IPS DF 19.7 (cell line): ENCODE measurements at regions not wholly inside any gene's neighbourhood (a gene's known extent, or its start where the extent isn't known, plus 50 kb on each side); places are given as distances from the start of the nearest gene placed in this dataset.

Experiments
- DNase-seq: peaks from one replicate; pipeline ENCODE4 v3.0.0-alpha.2; 2013; ENCODE audit warnings: low read depth, low spot score

DNA sequence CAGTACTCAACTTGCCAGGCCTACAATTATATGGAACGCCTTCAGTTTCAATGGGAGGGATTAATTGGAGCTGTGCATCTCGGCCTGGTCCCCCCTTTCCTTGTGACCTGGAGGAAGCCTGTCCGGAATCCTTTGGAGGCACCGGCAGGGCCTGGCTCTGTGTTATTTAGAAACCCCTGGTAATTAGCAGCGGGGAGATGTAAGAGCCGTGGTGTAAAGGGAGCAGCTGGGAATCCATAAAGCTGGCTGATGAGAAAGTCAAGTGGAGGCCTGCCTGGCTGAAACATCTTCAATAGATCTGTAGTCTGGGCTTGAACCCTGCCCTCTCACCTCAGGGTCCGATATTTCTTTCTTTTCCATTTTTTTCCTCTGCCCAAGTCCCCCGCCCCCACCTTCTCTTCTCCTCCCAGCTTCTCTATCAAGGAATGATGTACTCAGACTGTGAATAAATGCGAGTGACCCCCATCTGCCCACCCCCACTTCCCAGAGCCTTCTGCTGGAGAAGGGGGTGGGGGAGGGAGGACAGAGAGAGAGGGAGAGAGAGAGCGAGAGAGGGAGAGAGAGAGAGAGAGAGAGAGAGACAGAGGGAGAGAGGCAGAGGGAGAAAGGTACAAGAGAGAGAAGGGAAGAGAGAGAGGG is 495.5 kb upstream of the ZFHX3 start:
- no peak for DNase-seq

DNA sequence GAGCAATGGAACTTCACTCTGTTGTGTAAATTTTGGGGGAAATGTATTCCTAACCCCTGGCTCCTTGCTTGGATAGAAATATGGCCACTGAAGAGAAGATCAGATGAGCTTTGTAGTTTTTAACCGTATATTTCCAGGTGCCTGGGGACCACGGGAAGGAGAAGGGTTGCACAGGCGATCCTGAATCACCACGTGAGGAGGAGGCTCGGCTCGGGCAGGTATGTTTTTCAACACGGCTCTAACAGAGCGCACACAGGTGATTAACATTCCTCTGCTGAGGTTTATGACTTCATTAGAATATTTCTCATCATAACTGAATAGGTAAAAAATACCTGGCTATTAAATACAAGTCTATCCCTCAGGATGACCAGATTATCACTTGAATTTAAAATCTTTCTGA is 495.0 kb upstream of the ZFHX3 start:
- no peak for DNase-seq

DNA sequence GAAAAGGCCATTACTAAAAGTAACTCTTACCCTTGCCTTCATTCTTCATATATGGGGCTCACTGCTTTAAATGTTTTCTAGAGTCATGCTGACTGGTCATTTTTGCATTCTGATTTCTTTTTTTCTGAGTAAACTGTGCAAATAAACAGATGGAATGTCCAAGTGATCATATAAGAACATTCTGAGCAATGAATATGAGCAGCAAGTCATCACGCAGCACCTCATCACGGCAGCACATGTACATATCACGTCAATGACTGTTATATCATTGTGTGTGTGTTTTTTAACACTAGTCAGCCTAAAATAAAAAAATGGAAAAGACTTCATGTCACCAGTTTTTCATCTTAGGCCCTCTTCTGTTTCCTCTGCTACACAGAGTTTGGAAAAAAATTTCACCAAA is 490.0 kb upstream of the ZFHX3 start:
- no peak for DNase-seq

DNA sequence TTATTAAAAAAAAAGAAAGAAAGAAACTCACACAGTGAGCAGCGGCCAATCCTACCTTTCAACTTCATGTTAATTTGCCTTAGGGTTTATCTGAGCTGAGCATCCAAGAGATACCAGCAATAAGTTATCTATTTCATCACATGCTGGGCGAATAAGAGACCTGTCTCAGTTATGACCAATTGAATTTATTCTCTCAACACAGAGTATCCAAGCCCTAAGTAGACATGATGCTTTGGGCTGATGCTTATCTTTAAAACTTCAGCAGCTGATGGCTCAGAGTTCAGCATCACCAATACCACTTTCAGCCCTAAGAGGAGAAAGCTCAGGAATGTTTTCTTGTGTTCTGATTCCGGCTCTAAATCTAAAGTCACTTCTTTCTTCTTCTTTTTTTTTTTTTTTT is 489.0 kb upstream of the ZFHX3 start:
- no peak for DNase-seq

DNA sequence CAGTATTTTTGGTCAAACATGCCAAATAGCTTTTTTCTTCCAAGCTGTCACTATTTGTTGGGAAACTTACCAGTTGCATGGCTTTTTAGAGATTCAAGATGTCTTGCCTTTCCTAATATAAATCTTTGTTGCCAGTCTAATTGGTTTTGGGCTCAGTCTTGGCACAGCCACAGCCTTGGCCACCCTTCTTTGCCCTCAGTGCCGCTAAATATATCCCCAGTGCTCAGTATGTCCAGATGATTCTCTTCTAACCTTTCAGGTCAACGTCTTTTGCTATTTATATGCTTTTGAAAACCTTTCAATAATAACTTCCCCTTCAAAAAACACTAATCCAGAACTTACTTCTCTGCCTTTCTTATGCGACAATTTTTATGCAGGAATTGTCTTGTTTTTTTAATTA is 483.1 kb upstream of the ZFHX3 start:
- no peak for DNase-seq

- no peak for DNase-seq
These were observed 482.6 kb upstream of the ZFHX3 start for GRCh38 chr16:73530529-73530928.

DNA sequence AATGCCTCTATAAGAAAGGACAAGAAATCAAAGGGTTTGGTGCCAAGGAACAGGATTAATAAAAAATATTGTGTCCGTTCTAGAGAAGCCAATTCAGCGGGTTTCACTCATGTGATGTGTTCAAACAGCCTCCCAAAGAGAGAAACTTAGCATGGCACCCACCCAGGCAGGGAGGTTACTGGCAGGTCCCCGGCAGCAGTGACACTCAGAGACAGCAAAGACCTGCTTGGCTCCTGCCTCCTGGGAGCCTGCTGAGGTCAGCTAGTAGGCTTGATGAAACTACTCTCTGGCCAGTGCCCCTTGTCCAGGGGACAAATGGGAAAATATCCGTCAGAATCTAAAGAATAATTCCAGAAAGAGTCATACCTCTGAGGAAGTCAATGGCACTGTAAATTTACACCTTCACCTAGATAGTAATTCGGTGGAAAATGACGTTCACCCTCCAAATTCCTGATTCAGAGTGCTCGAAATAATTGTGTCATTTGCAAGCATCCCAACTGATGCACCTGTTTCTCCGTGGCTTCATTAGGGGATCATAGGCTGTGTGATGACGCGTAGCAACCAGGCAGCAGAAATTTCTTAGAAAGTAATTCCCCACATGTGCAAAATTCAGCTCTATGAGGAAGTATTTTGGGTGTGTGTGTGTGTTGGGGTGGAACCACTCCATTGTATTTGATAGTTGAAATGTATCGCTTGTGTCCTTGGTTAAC is 481.5 kb upstream of the ZFHX3 start:
- no peak for DNase-seq

- no peak for DNase-seq
These were observed 479.3 kb upstream of the ZFHX3 start for GRCh38 chr16:73527187-73527586.

DNA sequence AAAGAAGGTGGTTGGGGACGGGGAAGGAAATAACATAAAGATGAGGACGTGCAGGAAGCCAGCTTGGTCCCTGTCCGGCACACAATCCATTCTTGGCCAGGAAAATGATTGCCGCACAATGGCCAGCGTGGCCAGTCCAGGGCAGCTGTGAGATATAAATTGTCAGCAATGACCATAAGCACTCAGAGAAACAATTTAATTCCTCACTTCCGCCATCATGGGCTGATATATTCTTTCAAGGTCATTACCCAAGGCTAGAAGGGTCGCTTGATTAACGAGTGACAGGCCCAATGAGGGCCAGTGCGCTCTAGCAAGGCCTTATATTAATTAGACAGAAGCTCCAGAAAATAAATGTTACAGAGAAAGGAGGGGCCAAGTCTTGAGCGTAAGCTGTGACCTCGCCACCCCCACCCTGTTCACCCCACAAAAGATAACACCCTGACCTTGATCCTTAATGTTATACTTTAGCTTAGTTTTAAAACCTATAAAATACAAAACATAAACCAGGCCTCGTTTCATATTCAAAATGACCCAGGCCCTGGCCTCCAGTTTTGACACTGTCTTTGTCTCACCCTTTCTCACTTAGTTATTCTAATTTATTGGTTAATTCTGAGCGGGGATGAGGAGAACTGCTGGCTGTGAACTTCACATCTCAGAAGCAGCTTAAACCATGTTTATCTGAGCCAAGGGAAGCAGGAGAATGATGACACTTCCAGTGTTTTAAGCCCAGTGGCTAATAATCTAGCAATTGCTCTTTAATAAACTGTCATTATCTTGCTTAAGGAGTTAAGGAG is 478.3 kb upstream of the ZFHX3 start:
- DNase-seq = no peak

- DNase-seq = no peak
These were observed 475.3 kb upstream of the ZFHX3 start for GRCh38 chr16:73523209-73523608.

DNA sequence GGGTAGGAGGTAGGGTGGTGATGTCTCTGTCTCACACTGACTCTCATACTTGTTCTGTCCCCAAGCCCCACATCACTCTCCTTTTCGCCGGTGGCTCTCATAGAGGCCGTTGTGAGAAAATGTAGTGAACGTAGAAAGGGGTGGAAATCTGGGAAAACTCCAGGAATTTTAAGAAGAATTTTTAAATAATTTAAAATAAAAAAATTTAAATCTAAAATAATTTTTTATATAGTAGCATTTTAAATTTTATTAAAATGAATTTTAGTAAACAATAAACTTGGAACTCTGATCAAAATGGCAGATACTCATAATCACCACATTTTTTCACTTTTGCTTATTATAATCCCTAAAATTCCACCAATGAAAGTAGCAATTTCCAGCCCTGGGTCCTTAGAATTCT is 473.6 kb upstream of the ZFHX3 start:
- DNase-seq = no peak

GRCh38 chr16:73515616-73516015 is 467.7 kb upstream of the ZFHX3 start:
- no peak for DNase-seq

DNA sequence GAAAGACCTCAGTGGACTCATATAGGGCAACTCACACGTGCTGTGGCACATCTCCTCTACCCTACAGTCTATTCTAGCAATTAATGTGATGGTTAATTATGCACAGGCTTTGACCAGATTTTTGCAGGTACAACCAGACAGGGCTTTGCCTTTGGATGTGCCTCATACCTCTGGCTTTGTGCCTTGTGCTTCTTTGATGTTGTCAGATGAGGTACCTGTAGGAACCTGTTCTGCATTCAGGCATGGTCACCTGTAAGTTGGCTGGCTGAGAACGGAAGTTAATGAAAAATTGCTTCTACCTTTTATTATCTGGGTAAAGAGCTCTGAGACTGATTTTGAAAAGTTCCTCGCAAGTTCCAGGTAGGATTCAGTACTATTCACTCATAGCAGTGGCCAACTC is 462.9 kb upstream of the ZFHX3 start:
- no peak for DNase-seq

GRCh38 chr16:73506568-73507056 is 458.7 kb upstream of the ZFHX3 start:
- DNase-seq = no peak

DNA sequence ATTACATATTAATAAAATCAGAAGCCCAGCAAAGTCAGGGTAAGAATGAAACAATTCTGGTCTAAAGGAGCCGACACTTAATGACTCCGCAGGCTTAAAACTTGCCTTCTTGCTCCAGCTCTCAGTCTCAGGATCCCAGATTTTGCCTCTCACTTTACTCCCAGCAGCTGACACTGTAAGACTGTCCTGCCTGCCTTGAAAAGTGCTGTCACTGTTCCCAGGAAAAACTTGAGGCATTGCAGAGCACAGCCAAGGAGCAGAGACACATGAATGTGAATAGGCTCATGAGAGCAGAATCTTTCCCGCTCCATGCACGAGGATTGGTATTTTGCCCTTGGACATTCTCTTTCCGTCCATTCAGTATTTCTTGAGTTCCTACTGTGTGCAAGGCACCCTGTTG is 457.6 kb upstream of the ZFHX3 start:
- DNase-seq = no peak

DNA sequence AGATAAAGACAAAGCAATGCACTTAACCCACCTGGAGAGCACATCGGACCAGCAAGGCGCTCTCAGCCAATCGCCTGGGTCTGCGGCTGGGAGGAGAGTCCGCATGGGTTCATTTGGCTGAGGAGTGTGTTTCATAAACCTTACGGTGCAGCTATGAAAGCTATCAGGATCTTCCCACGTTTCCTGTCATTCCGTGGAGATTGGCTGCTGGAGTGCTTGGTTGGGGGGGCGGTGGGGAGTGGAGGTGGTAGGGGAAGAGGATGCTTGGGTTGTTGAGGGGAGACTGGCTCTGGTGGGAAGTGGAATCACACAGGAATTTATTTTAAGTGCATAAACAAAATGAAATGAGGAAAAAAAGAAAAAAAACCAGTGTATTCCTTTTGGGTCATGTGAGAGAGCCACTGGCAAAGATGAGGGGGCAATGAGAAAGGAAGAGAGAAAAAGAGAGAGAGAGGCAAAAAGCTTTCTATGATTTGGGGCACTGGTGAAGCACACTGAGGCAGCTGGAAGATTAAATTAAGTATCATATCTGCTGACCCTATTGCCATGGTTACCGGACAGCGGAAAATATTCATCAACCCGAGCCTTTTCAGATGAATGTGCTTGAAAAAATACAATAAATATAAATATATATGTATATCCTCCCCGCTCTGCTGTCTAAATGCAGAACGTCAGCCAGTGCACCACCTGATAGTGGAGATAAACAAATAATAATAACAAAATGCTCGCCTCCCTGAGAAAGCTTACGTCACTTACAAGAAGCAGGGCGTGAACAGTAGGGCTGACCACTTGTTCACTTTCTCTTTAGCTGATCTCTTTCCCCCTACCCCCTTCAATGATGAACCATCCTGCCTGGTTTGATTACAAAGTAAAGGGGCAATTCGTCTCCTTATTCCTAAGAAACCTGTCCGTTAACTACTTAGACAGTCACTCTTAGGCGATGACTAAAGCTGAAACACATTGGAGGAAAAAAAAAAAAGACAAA is 457.0 kb upstream of the ZFHX3 start:
- no peak for DNase-seq

DNA sequence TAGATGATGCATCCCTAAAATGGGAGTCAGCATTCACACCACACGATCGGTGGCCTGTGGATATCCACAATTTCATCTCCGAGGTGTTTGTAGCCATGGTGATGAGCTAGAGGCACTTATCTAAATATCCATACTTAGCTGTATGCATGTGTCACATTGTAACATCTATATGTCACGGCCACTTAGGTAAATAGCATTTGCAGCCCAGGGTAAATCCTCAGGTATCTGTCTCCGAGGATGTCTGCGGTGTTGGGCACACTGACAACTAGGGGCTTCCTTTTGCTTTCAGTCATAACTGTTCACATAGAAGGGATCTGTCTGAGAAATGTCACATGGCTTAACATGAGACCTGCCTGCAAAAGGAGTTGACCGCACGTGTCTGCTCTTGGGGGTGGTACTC is 455.2 kb upstream of the ZFHX3 start:
- no peak for DNase-seq

GRCh38 chr16:73499276-73499675 is 451.3 kb upstream of the ZFHX3 start:
- no peak for DNase-seq

- DNase-seq = no peak
These were observed 438.0 kb upstream of the ZFHX3 start for GRCh38 chr16:73485880-73486279.

DNA sequence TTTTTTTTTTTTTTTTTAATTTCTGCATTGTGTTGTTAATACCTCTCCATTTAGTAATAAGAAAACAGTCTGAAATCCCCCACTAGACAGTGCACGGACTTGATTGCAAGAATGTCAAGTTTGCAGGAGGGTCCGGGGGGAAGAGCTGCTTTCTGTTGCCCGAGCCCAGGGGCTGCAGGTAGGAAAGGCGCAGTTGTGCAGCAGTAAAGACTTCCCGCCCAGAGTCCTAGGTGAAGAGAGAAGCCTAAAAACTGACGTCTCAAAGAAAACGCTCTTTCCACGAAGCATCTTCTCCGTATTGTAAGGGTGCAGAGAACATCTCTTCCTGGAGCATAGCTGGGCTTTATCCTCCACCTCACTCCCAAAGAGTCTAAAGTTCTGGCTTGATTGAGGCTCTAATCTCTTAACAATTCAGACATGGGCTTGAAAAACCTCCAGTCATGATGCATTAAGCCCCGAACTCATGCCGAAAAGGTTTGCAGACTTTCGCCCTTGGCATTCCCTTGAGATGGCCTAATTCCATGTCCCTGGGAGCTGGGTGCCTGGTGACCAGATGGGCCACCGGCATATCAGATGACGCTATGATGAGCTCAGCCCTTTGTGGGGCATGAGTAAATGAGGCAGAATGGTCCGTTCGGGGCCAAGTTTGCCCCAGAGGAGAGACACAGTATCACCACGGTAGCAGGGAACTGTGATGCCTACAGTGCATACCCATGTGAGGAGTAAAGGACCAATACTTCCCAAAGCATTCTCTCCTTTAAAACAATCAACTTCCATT is 436.2 kb upstream of the ZFHX3 start:
- DNase-seq = no peak
